Nephron (organoid): ENCODE measurements at regions not wholly inside any gene's neighbourhood (a gene's known extent, or its start where the extent isn't known, plus 50 kb on each side); places are given as distances from the start of the nearest gene placed in this dataset.

Experiments used
- H3K27ac Mint-ChIP-seq, 3 experiments: 2 replicates each; pipeline ENCODE4 v1.8.0; 2020; ENCODE audit warnings: mixed read lengths in 3 of 3, mild to moderate bottlenecking in 2 of 3, moderate library complexity in 1 of 3
- H3K27me3 Mint-ChIP-seq: 2 replicates; pipeline ENCODE4 v1.8.0; 2021; ENCODE audit warnings: low read depth, mild to moderate bottlenecking, moderate library complexity, mixed read lengths
- H3K36me3 Mint-ChIP-seq: 2 replicates; pipeline ENCODE4 v1.8.0; 2020; ENCODE audit warnings: low read depth, mixed read lengths
- H3K4me1 Mint-ChIP-seq: 2 replicates; pipeline ENCODE4 v1.8.0; 2020; ENCODE audit warnings: mixed read lengths
- H3K4me3 Mint-ChIP-seq, 3 experiments: 2 replicates each; pipeline ENCODE4 v1.8.0; 2020; ENCODE audit warnings: mild to moderate bottlenecking in 3 of 3, mixed read lengths in 3 of 3, moderate library complexity in 2 of 3
- H3K9me3 Mint-ChIP-seq: 2 replicates; pipeline ENCODE4 v1.8.0; 2020; ENCODE audit warnings: mixed read lengths
- TF ChIP-seq, protein P1 (sequence below), 3 experiments: fragments of 200-600 bp; sonication (generic); IDR thresholded peaks; one replicate each; pipeline ENCODE4 v1.5.0; 2021; ENCODE audit warnings: antibody characterized with exemption in 3 of 3; ENCODE audit not compliant: unreplicated experiment in 3 of 3

DNA sequence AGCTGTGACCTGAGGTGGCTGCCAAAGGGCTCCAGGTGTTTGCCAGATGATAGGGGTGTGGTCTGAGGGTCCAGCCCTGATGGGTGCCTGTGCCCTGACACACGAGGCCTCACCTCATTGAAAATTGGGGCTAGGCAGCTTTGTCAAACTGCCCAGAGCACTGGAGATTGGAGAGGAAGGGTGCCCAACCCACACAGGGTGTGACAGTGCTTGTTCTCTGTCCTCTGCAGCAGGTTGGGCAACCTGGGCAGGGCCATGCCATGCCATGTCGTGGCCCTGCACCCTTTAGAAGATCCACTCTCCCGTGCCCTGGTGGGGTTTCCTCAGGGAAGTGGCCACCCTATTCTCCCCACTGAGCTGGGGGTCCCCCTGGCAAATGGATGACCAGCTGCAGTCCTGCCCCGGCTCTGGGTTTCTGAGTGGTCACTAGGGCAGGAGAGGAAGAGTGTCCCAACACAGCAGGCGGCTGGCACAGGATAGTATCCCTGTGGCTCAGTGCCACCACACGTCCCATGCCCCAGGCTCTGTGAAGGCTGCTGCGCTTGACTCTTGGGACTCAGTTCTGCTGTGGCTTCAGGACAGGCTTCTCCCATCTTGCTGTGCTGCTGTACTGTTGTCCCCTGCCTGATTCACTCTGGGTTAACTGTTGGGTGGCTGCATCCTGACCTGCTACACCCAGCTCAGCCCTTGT, 100.8 kb upstream of the PITX1 start:
- peaks cover 22% of the 10 kb centered on the region for H3K27me3 Mint-ChIP-seq
- TF ChIP-seq, protein P1, sequence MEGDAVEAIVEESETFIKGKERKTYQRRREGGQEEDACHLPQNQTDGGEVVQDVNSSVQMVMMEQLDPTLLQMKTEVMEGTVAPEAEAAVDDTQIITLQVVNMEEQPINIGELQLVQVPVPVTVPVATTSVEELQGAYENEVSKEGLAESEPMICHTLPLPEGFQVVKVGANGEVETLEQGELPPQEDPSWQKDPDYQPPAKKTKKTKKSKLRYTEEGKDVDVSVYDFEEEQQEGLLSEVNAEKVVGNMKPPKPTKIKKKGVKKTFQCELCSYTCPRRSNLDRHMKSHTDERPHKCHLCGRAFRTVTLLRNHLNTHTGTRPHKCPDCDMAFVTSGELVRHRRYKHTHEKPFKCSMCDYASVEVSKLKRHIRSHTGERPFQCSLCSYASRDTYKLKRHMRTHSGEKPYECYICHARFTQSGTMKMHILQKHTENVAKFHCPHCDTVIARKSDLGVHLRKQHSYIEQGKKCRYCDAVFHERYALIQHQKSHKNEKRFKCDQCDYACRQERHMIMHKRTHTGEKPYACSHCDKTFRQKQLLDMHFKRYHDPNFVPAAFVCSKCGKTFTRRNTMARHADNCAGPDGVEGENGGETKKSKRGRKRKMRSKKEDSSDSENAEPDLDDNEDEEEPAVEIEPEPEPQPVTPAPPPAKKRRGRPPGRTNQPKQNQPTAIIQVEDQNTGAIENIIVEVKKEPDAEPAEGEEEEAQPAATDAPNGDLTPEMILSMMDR (IDR thresholded peaks at IDR 0.05; ENCODE audit: unreplicated experiment in 3 of 3) = no peak
- H3K36me3 Mint-ChIP-seq = no peaks in the 10 kb centered on the region
- no peak overlapping the region for H3K27ac Mint-ChIP-seq
- H3K9me3 Mint-ChIP-seq = no peaks in the 10 kb centered on the region
- H3K4me3 Mint-ChIP-seq = no peak overlapping the region
- H3K4me1 Mint-ChIP-seq = peaks cover 10% of the 10 kb centered on the region

DNA sequence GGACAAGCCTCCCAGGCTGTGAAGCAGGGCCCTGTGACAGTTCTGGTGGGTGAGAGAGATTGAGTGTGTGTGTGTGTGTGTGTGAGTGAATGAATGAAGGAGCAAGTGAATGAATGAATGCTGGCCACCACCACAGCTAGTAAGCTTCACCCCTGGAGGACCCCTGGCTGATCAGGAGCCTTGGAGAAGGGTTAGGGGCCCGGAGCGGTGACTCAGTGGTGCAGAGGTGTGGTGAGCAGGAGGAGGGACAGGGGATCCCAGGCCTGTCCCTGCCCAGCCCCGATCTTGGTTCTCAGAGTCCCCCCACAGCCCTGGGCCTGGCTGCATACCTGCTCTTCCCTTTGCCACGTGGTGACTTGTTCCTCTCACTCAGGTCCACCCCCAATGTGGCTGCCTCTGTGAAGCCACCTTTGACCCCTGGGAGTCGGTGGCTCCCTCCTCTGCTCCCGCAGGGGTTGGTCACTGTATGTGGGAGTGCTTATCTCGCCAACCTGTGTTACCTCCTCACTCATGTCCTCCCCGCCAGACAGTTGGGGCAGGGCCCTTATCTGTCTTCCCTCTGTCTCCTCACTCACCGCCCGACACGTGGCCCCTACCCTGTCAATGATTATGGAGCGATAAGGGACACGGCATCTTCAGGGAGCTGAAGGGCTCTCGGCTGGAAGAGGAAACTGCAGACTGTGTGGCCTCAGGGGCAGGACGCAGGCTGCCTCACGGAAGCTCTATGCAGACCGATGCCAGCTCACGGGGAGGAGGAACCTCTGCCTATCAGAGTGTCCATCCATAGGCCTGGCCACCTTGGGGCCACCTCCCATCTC, 99.9 kb upstream of the PITX1 start:
- Mint-ChIP-seq H3K36me3 (no peaks in the 10 kb centered on the region), H3K9me3 (no peaks in the 10 kb centered on the region), H3K27me3 (peaks cover 22% of the 10 kb centered on the region), H3K4me1 (peaks cover under 1% of the 10 kb centered on the region), H3K27ac (no peak overlapping the region), H3K4me3 (no peak overlapping the region)
- TF ChIP-seq, protein P1 (IDR thresholded peaks at IDR 0.05; ENCODE audit: unreplicated experiment in 3 of 3) = no peak

DNA sequence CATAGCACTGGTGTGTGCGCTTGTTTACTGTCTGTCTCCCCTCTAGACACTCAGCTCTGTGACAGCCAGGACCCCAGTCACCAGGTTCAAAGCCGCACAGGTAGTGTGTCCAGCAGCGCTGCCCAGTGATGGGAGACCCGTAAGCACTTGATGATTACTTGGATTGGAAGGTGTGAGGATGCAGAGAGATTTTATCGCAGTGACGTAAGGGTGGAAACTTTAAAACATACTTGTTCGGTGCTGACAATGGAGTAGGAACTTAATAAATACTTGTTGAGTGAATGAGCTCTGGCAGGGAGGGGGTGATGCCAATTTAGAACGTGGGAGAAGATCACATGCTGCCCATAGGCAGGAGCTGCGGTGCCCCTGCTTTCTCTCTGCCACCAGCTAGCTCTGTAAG, 99.2 kb upstream of the PITX1 start:
- peaks cover 3% of the 10 kb centered on the region for H3K4me1 Mint-ChIP-seq
- peaks cover 22% of the 10 kb centered on the region for H3K27me3 Mint-ChIP-seq
- no peak overlapping the region for H3K27ac Mint-ChIP-seq
- no peaks in the 10 kb centered on the region for H3K9me3 Mint-ChIP-seq
- TF ChIP-seq, protein P1 (IDR thresholded peaks at IDR 0.05; ENCODE audit: unreplicated experiment in 3 of 3) = no peak
- no peaks in the 10 kb centered on the region for H3K36me3 Mint-ChIP-seq
- no peak overlapping the region for H3K4me3 Mint-ChIP-seq

DNA sequence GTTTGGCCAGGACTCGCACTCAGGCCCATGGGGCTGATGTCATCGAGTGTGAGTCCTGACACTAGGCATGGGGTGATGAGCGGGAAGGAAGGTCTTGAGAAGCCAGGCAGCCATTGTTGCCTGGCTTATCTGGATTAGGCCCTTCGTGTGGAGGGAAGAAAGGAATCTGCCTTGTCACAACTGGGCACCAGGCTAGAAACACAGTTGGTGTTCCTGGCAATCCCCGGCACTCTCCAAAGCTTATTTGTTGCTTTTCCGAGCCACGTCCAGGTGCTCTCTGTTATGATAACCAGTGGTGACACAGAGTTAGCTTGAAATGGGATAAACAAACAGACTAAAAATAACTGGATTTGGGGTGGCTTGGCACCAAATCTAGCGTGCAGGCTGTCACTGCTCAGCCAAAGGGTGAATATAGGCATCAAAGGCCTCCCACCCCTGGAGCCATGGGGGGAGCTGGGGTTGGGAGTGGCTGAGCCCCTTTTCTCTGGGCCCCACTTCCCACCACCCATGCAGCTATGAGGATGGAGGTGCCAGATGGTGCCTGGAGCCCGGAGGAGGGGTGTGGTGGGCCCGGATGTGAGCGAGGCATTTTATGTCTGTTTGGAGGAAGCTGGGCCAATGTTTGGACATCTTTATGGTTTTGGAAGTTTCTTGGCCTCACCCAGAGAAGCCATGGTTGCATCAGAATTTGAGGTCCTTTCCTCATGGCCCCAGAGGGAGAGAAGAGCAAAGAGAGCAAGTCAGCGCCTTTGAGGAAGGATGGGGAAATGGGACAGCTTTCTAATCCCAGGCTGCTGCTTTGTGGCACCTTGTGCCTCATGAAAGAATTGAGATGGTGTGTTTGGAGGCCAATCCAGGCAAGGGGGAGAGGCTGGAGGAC, 98.0 kb upstream of the PITX1 start:
- TF ChIP-seq, protein P1 (IDR thresholded peaks at IDR 0.05; ENCODE audit: unreplicated experiment in 3 of 3) = no peak
- Mint-ChIP-seq H3K9me3 (no peaks in the 10 kb centered on the region), H3K27ac (no peak overlapping the region), H3K27me3 (peaks cover 22% of the 10 kb centered on the region), H3K4me3 (no peak overlapping the region), H3K36me3 (no peaks in the 10 kb centered on the region), H3K4me1 (peaks cover 6% of the 10 kb centered on the region)

DNA sequence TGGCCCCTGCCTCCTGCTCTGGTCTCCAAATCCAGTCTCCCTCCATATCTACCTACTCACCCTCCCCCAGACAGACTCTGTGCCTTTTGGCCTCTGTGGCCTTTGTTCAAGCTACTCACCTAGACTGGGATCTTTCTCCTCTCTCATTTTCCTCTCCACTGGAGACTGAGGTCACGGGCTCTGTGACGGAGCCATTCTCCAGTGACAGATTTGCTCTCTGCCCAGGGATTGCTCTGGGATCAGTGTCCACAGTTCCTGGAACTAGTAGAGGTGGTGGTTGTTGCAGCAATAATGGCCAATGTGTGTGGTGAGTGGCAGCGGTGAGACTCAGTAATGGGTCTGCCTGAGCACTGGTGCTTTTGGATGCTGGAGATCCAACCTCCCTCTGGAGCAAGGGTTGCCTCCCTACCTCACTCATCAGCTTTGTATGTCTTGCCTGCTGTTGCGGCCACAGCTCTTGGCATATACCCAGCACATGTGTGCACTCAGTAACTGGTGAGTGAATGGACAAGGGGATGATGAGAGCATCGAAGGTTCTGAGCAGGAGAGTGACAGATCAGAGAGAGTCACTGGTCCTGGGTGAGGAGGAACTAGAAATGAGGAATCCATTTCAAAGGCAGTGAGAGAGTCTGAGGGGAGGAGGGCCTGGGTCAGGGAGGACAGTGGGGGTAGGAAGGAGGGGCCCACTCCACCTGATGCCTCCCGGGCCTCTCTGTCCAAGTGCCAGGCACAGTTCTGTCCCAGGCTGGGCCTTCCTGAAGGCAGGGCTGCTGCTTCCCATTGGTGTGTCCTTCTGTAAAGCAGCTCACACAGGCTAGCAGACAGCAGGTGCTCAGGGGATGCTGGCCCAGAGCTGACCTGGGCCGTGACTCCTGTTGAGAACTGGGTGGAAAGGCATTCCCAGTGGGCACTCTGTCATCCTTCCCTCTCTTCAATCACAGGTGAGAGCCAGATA, 96.5 kb upstream of the PITX1 start:
- peaks cover 16% of the 10 kb centered on the region for H3K27me3 Mint-ChIP-seq
- H3K4me3 Mint-ChIP-seq = no peak overlapping the region
- no peaks in the 10 kb centered on the region for H3K9me3 Mint-ChIP-seq
- no peaks in the 10 kb centered on the region for H3K36me3 Mint-ChIP-seq
- TF ChIP-seq, protein P1 (IDR thresholded peaks at IDR 0.05; ENCODE audit: unreplicated experiment in 3 of 3) = no peak
- no peak overlapping the region for H3K27ac Mint-ChIP-seq
- H3K4me1 Mint-ChIP-seq = peaks cover 15% of the 10 kb centered on the region
